ENCODE measurements at regions not wholly inside any gene's neighbourhood (a gene's known extent, or its start where the extent isn't known, plus 50 kb on each side); places are given as distances from the start of the nearest gene placed in this dataset.

- TF ChIP-seq CTCF (IDR thresholded peaks at IDR 0.05; ENCODE audit: low read depth, low read length) (no peak), POLR2A (IDR thresholded peaks at IDR 0.05; ENCODE audit: extremely low read depth, insufficient read length) (no peak), MAX (IDR thresholded peaks at IDR 0.05; ENCODE audit: low read depth, low read length) (no peak), MYC (IDR thresholded peaks at IDR 0.05; ENCODE audit: low read depth, low read length) (no peak)
Observed at GRCh38 chr5:128646176-128646575, 108.1 kb upstream of the FBN2 start.
